GM19025 (cell line): ENCODE measurements at regions not wholly inside any gene's neighbourhood (a gene's known extent, or its start where the extent isn't known, plus 50 kb on each side); places are given as distances from the start of the nearest gene placed in this dataset.

Source experiments
- ATAC-seq: cut with Tn5 transposase; IDR thresholded peaks from one replicate; pipeline ENCODE4 v1.9.1; 2021; ENCODE audit warnings: mild to moderate bottlenecking, low read depth, moderate library complexity; ENCODE audit not compliant: unreplicated experiment

DNA sequence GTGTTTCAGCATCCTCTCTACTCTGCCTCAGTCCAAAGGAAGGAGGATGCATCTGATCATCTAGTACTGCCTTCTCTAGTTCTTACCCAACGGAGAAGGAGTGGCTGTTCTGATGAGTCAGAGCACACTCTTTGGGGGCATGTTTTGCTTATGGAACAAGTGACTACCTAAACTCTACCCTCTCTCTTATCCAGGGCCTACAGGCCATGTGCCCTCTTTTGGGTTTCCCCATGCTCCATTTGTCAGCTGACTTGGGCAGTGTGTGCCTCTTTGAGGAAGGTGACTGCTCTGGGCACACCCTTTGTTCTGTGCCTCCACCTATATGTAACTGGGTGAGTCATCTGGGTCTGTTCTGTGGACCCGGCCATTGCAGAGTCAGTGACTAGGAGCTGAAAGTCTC is 89.6 kb upstream of the BNC2 start:
- no peak for ATAC-seq

DNA sequence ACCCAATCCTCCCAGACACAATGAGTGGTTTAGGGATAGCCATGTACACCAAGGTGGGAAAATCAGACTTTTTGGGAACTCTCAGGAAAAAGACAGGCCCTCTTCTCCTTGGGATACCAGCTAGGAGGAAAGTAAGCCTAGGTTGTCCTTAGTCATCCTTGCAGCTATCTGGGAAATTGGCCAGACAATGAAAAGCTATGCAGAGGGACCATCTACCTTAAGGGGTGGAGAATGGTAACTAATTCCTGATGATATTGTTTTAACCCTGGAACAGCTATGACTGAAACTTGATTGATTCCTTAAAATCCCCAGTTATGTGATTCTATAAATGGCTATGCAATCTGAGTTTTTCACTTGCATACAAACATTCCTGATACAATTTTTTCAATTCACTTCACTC is 88.9 kb upstream of the BNC2 start:
- ATAC-seq = no peak

DNA sequence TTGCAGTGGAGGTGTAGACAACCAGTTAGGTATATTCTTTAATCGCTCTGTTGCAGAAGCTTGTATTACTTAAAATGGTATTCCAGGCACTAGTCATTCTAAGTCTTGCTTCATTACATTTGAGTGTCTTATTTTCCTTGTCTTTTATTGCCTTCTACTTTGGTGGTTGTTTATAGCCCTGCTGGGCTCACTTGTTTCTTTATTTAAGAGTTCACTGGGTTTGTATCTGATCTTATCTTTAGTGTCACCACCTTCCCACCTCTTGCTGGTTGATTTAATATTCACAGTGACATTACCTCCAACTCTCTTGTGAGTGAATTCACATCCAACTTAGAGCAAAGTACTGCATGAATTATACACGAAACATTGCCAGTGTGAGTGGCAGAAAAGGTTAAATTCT is 83.6 kb upstream of the BNC2 start:
- no peak for ATAC-seq

DNA sequence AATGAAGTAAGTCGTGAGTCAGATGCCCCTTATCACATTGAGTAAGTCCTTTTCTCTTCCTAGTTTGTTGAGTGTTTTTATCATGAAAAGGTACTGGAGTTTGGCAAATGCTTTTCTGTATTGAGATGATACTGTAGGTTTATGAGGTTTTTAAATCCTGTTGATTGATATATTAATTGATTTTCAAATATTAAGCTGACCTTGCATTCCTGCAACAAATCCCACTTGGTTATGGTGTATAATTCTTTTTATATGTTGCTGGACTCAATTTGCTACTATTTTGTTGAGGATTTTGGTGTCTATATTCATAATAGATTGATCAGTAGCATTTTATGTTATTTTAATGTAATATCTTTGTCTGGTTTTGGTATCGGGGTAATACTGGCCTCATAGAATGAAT is 81.0 kb upstream of the BNC2 start:
- no peak for ATAC-seq

DNA sequence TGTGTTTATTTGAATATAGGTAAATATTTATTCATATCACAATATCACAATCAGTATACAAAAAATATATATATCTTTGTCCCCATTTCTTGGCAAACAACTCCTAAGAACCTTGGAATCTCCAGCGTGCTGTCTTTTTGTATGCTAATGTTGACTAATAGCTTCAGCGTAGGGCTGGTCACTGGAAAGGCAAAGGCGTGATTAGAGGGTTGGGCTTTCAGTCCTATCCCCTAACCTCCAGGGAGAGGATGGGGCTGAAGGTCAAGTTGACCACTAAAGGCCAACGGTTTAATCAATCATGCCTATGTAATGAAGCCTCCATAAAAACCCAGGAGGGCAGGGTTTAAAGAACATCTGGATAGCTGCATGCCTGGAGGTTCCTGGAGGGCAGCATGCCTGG is 79.6 kb upstream of the BNC2 start:
- no peak for ATAC-seq

DNA sequence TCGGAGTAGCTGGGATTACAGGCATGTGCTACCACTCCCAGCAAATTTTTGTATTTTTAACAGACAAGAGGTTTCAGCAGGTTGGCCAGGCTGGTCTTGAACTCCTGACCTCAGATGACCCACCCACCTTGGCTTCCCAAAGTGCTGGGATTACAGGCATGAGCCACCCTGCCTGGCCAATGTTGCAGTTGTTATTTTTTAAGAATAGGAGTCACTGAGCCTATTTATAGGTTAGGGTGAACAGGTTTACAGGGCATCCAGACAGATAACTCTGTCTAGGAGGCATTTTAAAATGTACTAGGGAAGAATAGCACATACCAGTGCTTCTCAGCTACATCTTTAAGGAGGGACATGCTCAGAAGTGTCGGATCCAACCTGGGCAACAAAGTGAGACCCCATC is 60.1 kb upstream of the BNC2 start:
- ATAC-seq = no peak

DNA sequence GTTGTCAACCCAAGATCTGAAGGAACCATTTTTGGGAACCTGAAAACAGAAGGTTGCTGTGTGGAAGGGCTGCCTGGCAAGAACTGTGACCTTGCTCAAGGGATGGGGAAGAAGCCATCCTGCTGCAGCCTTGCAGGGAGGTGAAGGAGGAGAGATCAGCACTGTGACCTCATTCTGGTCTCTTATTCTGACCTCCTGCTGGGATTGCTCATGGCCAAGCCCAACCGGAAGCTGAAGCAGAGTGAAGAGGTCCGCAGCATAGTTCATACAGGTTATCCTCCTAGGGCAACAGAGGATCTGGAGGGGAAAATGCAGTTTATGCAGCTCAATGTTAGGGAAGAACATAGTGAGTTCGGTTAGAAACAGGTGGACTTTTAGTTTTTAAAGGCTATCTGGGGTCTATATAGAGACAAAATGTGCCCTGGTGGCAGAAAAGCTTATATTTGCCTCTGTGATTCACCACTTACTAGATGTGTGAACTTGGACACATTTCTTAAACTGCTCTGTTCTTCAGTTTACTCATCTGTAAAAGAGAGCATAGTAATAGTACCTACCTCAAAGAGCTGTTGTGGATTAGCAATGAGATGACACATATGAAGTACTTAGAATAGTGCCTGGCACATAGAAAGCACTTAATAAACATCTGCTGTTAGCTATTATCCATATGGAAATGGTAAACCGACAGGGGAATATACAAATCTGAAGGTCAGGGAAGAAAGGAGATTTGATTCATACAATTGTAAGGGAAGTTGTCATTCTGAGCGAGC is 57.9 kb upstream of the BNC2 start:
- no peak for ATAC-seq

DNA sequence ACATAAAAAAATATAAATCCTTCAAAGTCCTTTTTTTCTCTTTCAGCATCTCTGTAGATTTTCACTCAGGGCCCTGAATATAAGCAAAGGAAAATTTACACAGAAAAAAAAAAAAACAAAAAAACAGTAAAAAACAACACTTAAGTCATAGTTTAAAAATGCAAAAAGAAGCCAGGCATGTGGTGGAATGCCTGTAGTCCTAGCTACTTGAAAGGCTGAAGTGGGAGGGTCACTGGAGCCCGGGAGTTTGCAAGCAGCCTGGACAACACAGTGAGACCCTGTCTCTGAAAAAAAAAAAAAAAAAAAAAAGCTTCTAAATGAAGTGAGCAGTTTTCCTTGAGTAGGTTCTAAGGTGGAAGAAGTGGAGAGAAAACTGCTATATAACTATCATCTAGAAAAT is 55.0 kb upstream of the BNC2 start:
- ATAC-seq = no peak

DNA sequence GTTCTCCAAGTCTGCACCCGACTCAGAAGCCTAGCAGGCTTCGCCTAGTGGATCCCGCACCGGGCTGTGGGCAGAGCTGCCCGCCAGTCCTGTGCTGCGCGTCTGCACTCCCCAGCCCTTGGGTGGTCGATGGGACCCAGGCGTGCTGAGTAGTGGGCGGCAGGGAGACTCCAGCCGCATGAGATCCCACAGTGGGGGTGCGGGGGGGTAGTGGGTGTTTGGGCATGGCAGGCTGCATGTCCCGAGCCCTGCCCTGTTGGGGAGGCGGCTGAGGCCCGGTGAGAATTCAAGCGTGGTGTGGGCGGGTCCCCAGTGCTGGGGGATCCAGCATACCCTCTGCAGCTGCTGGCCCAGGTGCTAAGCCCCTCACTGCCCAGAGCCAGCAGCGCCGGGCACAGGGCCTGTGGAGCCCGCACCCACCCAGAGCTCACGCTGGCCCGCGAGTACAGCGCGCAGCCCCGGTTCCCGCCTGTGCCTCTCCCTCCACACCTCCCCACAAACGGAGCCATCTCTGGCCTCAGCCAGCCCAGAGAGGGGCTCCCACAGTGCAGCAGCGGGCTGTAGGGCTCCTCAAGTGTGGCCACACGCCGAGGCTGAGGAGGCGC is 53.9 kb upstream of the BNC2 start:
- ATAC-seq = no peak

DNA sequence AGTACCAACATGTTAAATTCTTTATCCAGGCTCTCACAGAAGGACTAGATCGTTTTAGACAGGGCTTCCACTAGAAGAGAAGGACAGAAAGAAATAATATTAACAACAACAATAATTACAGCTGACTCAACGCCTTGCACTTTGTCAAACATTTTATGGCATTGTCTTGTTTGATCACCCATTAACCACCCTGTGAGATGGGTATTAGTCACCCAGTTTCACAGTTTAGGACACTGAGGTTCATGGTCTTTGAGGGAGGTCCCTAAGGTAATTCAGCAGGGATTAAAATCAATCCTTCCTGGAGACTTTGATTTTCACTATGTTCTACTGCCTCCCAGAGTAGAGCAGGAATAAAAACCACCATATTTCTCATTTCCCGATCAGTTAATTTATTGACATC is 51.4 kb upstream of the BNC2 start:
- no peak for ATAC-seq
